Endometrium (tissue), 2 donors: ENCODE measurements at regions not wholly inside any gene's neighbourhood (a gene's known extent, or its start where the extent isn't known, plus 50 kb on each side); places are given as distances from the start of the nearest gene placed in this dataset.

ENCODE experiments used
- FAIRE-seq: peaks from 2 replicates; lab custom pipeline; 2012; peaks lifted over from hg19 to GRCh38; lab: Jason Lieb, UNC
- donor health status: control.
- donor health status: control.

- no peak for FAIRE-seq
Observed at GRCh38 chr19:33948651-33949335, 152.1 kb downstream of the KCTD15 start.

- FAIRE-seq: no peak
Observed at GRCh38 chr19:33950091-33950750, 153.6 kb downstream of the KCTD15 start.

GRCh38 chr19:33953023-33953422 is 156.4 kb downstream of the KCTD15 start:
- FAIRE-seq: no peak

DNA sequence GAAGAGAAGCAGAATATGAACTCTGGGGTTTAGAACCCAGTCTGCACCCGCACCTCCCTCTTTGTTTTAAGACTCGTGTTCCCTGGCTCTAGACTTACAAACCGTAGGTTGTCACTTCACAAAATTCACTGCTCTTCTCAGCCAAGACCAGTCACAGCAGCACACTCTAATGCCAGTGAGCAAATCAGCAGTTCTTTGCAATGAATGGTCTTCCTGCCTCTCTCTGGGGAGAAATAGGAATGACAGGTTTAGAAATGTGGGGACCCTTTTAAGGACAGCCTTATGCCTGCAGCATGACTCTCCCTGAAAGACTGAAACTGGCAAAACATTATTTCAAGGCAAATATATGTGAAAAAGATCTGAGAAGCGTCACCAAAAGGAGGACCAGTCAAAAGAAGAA is 156.9 kb downstream of the KCTD15 start:
- no peak for FAIRE-seq

- no peak for FAIRE-seq
Observed at GRCh38 chr19:33954686-33955085, 158.0 kb downstream of the KCTD15 start.

DNA sequence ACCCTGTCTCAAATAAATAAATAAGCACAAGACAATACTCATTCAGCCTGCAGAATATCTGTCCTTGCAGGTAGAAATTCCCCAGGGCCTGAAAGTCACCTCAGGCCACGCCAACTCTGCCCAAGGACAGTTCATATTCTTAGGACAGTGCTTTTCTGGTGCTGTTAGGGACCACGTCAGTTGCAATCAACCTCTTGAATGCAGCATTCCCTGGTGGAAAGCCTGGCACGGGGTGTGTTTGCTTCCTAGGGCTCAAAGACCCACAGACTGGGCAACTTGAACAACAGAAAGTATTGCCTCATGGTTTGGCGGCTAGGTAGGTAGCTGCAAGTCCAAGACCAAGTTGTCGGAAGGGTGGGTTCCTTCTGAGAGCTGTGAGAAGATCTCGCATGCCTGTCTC is 160.3 kb downstream of the KCTD15 start:
- FAIRE-seq: no peak

DNA sequence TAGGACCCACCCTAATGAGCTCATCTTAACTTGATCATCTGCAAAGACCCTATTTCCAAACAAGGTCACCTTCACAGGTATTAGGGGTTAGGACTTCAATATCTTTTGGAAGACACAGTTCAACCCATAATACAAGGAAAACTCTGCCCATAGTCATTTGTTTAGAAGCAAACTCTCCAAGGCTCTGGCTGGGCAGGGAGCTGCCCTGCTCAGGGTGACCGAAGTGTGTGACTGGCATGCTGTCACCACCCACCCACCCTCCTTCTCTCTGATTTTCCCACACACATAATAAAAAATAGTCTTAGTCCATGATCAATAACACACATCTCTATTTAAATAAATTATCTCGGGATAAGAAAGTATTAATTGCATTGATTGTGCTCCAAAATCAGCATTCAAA is 161.1 kb downstream of the KCTD15 start:
- no peak for FAIRE-seq

GRCh38 chr19:33960566-33960965 is 163.9 kb downstream of the KCTD15 start:
- no peak for FAIRE-seq

GRCh38 chr19:33962161-33962560 is 165.5 kb downstream of the KCTD15 start:
- no peak for FAIRE-seq

GRCh38 chr19:33963514-33963913 is 166.8 kb downstream of the KCTD15 start:
- no peak for FAIRE-seq

GRCh38 chr19:33971073-33971472 is 174.4 kb downstream of the KCTD15 start:
- no peak for FAIRE-seq

GRCh38 chr19:33977756-33978685 is 181.4 kb downstream of the KCTD15 start:
- no peak for FAIRE-seq

GRCh38 chr19:33982706-33983105 is 186.0 kb downstream of the KCTD15 start:
- no peak for FAIRE-seq

GRCh38 chr19:33988601-33989000 is 183.7 kb upstream of the LSM14A start:
- FAIRE-seq: no peak

GRCh38 chr19:33997690-33998089 is 174.6 kb upstream of the LSM14A start:
- FAIRE-seq: no peak

GRCh38 chr19:33998302-33998701 is 174.0 kb upstream of the LSM14A start:
- FAIRE-seq: no peak

GRCh38 chr19:33998739-33999345 is 173.5 kb upstream of the LSM14A start:
- peak; percentile 86 for FAIRE-seq

GRCh38 chr19:34017024-34017423 is 155.3 kb upstream of the LSM14A start:
- FAIRE-seq: no peak

DNA sequence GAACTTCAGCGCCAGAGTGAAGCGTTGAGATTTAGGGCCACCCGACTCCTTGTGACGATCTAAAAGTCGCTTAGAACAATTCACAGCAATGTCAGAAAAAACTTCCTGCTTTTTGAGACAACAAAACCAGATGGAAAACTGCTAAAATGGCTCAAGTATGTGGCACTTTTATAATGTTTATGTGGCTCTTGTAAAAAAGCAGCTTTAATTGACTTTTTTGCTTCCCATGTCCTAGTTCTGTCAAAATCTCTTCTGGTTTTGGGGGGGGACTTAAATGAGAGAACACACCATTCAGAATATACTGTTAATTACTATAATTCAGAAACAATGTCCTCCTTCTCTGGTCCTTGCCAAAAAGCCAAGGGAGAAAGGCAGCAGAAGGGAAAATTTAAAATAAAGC is 154.7 kb upstream of the LSM14A start:
- FAIRE-seq: no peak

GRCh38 chr19:34018546-34018945 is 153.8 kb upstream of the LSM14A start:
- no peak for FAIRE-seq

GRCh38 chr19:34023381-34023780 is 148.9 kb upstream of the LSM14A start:
- no peak for FAIRE-seq

- FAIRE-seq: no peak
Observed at GRCh38 chr19:34033880-34034279, 138.4 kb upstream of the LSM14A start.
